HTR-8/SVneo (cell line): ENCODE measurements at regions not wholly inside any gene's neighbourhood (a gene's known extent, or its start where the extent isn't known, plus 50 kb on each side); places are given as distances from the start of the nearest gene placed in this dataset.

Experiments used
- DNase-seq: peaks from one replicate; pipeline ENCODE4 v3.0.0; 2011; ENCODE audit warnings: low spot score, mixed read lengths; ENCODE audit not compliant: insufficient read length
- FAIRE-seq: peaks from 2 replicates; lab custom pipeline; 2011; peaks lifted over from hg19 to GRCh38; lab: Jason Lieb, UNC

DNA sequence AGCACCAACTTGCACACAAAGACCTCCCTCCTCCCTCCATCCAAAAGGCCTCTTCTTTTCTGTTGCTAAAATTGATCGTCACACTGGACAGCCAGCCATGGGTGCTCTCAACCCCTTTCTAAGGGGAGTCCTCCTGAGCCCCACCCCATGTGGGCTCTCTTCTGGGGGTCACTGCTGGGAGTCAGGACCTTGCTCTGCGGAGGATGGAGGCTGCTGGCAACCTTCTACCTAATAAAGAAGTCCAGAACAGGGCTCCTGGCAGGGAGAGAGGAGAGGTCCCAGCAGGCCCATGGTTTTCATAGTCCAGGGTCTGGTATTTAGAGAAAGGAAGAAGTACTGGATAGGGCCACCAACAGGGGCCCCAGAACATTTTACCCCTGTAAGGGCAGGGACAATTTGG is 67.6 kb upstream of the OTOS start:
- FAIRE-seq = no peak
- DNase-seq = no peak

DNA sequence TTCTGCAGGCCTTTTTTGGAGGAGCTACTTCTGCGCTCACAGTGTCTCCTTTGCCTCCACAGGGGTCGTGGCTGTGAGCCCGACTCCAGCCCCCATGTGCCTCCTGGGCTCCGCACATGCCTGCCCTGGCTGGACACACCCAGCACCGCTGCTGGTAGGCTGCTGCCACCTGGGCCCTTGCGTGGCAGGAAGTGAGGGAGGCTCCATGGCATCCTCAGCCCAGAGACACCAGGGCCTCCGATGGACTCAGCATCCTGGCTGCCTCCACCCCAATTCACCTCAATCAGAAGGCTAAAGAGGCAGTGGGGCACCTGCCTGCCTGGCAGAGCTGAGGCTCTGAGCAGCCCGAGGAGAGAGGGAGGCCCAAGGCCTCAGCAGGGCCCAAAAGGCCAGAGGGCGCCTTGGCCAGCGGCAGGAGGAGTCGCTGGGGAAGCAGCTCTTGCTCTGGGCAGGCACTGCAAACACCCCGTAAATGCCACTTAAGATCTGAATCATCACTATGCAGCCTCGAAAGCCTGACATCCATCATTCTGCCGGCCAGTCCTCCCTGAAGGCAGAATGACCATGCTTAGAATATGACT is 68.3 kb upstream of the OTOS start:
- peak; percentile 72 for FAIRE-seq
- peak; percentile 52 for DNase-seq

DNA sequence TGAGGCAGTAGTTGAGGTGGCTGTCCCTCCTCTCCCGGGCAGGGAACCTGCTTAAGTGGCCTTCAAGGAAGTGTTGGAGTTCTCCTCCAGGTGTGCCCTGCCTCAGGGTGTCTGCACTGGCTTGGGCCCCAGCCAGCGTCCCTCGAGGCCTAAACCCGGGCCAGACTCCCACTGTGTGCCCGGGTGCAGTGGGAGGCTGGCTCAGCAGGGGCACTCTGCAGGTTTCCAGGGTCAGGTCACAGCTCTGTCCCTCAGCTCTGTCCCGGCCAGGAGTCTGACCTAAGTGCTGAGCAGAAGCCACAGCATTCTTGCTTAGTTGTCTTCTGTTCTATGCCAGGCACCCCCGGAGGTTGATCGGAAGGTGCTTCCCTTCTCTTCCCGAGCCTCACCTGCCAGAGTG is 69.0 kb upstream of the OTOS start:
- no peak for FAIRE-seq
- no peak for DNase-seq

- FAIRE-seq (no peak), DNase-seq (no peak)
Measured at GRCh38 chr2:240210198-240210965, 69.9 kb upstream of the OTOS start.

- no peak for DNase-seq
Measured at GRCh38 chr2:240211096-240211495, 70.6 kb upstream of the OTOS start.

DNA sequence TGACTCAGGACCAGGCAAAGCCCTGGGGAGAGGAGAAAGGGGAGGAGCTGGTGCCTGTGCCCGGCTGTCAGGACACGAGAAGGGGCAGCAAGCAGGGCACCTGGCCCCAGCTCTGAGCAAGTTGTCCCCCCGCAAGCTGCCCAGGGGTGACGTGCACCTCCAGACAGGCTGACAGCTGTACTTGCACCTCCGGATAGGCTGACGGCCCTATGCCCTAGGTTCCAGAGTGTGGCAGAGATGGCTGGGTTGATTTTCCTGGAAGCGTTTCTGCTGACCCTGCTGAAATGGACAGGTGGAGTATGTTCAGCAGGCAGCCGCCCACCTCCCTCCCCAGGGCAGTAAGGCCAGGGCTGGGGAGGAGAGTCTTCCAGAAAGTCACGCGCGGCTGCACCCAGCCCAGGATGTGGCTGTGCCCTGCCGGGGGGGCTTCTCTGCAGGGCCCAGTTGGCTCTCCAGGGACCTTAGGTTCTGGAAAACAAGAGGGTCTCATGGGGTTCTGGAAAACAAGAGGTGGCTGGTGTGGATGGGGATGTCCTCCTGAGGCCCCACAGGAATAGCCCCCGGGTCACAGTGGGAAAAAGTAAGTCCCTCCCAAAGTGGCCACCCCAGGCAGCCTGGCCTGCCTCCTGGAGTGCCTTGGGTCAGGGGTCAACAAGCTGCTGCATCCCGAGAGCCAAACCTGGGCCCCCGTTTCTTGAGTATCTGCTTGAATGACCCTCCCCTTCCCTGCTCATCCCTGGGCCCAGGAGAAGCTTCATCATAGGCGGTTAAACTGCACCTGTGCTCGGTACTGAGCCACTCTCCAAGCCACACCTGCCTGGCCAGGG is 71.4 kb upstream of the OTOS start:
- FAIRE-seq (no peak), DNase-seq (no peak)

More at GRCh38 chr2:240211096-240211495, 70.6 kb upstream of the OTOS start:
- FAIRE-seq = no peak

DNA sequence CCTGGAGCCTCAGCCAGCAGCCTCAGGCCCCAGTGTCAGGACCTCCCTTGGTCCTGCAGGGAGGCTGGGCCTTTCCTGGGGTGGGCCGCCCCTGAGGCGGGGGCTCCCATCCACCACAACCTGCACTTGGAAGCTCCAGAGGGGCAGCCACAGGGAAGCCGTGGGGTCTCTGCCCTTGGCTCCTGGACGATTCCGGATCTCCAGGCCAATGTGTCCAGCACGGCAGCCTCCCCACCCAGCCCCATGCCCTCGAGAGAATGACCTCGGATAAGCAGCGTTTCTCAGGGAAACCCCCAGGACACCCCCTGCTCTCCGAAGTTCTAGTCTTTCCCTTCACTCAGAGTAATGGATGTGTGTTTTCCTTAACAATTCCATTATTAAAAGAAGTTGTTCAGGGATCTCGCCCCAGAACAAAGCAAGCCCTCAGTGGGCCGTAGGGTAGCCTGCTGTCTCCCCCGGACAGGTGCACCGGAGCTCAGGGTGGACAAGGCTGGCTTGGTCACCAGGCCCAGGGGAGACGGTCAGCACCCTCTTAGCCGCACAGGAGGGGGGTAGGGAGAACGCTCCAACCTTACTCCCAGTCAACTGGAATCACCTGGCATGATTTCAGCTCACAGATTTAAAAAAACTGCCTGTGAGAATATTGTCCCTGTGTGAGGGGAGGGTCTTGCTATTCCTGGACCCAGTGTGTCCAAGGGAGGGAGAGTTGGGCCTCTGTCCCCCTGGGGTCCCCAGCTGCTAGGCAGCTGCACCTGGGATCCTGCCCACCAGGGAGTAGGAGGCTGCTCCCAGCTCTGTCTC is 72.2 kb upstream of the OTOS start:
- no peak for FAIRE-seq

GRCh38 chr2:240213226-240213475 is 72.7 kb upstream of the OTOS start:
- DNase-seq = no peak
- FAIRE-seq = no peak

More for the DNA sequence above, 72.2 kb upstream of the OTOS start:
- no peak for DNase-seq

DNA sequence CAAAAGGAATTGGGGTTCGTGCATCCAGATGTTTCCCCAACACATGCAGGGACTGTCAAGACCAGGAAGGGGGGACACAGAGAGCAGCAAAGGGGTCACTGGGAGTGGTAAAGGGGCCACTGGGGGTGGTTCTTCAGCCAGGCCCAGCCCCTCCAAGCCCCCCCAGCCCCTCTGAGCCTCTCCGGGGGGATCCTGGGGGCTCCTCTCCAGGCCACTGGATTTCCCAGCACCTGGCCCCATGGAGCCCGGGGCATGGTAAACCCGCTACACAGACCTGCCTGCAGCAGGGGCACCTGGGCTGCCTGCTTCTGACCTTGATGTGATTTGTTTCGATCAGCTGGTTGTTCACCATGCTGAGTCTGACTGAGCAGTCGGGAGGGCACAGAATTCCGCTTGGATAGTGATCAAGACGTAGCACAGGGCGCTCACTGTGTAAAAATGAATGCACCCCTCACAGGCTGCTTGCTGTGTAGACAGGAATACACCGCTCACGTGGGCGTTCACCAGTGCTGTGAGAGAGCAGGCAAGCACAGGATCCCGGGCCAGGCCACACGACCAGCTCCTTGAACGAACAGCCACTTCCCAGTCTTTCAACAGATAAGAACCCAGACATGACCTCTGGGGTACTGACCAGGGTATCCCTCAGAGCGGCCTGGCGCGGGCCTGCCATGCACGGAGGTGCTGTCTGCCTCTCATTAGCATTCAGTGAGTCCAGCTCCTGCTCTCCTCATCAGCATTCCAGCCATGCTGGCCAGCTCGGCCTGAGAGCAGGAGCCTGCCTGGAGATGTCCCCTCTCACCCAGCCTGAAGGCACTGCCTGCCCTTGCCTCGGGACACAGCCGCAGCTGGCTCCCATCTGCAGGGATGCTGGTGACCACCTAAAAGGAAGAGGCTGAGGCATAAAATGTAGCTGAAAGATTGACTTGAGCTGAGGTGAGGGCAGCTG is 73.3 kb upstream of the OTOS start:
- FAIRE-seq = no peak

DNA sequence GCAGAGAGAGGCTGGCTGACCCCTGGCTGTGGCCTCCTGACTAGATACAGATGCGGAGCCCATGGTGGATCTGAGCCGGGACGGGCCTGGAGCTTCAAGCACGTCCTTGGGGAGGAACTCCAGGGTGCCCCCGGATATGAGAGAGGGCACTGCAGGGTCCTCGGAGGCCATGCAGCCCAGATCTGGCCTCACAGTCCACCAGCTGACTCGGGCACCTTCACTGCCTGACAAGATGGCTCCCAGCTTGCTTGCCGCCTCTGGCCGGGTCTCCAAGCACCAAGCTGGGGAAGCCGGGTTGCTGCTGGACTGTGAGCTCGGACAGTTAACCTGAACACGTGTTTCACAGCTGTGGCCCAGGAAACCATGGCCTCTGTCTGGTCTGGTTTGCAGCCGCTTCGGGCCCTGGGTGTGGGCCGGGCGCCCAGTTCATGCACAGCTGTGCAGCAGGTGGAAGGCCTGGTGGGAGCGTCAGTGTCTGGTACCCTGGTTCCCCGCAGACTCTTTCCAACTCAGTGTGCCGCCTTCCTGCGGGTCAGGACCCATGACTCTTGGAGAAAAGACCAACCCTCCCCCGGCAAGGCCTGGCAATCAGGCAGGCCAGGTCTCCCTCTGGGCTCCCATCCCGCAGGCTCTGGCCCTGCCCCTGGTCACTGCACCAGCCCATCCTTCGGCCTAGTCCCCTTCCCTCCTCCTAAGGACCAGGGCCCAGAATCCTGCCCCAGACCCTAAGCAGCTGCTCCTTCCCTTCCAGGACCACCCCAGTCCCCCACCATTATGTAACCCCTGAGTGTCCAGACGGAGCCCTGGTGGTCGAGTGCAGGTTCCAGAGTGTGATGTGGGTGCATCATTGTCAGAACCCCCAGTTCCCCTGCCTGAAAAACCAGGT is 74.6 kb upstream of the OTOS start:
- no peak for DNase-seq
- no peak for FAIRE-seq

More for the DNA sequence above, 73.3 kb upstream of the OTOS start:
- no peak for DNase-seq

DNA sequence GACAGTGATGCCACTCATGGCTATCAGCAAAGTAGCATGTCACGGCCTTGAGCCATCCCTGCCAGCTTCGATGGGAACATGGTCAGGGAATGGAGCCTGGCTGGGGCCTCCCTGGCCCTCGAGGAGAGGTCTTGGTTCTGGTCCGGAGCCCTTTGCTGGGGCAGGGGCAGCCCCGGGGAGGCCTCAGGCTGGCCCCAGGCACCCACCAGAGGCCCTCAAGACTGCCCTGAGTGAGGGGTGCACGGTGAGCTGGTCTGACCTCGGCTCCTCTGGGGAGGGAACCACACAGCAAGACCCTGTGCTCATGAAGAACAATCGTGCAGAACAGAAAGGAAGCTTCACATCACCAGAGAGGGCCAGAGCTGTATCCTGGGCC is 75.2 kb upstream of the OTOS start:
- FAIRE-seq (no peak), DNase-seq (no peak)

- no peak for FAIRE-seq
- no peak for DNase-seq
Measured at GRCh38 chr2:240216167-240216566, 75.7 kb upstream of the OTOS start.

GRCh38 chr2:240217431-240218301 is 77.2 kb upstream of the OTOS start:
- FAIRE-seq (no peak), DNase-seq (no peak)

- DNase-seq = no peak
- FAIRE-seq = no peak
Measured at GRCh38 chr2:240219208-240219890, 78.9 kb upstream of the OTOS start.

DNA sequence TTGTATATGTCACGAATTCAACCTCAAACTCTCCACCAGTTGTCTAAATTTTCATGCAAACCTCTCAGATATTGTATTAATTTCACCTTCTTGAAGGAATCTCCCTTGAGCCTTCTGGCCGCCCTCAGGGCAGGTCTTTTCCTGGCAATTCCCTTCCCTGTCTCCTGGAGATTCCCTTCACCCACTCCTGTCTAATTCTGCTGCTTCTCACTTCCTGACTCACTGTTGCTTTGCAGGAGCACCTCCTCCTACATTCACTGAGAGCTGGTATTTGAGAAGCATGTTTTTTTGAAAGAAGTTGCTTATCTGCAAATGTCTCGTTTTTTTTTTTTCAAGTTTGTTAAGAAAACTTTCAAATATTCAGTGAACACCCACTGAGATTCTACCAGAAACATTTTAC is 79.9 kb upstream of the OTOS start:
- FAIRE-seq (no peak), DNase-seq (peak; percentile 41)

DNA sequence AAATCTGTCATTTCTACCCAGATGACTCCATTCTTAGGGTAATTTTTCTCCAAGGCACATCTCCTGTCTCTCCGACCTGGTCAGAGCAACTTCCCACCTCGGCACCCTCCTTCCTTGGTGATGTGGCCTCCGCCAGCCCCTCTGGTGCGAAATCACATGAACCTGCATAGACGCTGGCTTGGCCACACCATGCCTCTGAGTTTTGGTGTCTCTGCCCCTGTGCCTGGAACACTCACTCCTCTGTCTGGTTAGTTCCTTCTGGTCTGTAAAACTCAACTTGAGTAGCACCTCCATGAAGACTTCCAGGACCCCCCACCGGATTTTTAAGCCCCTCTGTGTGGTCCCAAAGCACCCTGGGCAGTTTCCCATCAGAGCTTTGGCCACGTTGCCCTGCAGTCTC is 83.2 kb upstream of the OTOS start:
- FAIRE-seq (no peak), DNase-seq (no peak)

GRCh38 chr2:240224676-240225075 is 84.2 kb upstream of the OTOS start:
- FAIRE-seq = no peak
- no peak for DNase-seq
